ENCODE measurements at regions not wholly inside any gene's neighbourhood (a gene's known extent, or its start where the extent isn't known, plus 50 kb on each side); places are given as distances from the start of the nearest gene placed in this dataset.
A peak's percentile ranks its signal among the peaks of the same experiment; 100 is the strongest.

- no peak for DNase-seq
Measured at GRCh38 chr19:28426110-28426729, 786.7 kb downstream of the UQCRFS1 start.

DNA sequence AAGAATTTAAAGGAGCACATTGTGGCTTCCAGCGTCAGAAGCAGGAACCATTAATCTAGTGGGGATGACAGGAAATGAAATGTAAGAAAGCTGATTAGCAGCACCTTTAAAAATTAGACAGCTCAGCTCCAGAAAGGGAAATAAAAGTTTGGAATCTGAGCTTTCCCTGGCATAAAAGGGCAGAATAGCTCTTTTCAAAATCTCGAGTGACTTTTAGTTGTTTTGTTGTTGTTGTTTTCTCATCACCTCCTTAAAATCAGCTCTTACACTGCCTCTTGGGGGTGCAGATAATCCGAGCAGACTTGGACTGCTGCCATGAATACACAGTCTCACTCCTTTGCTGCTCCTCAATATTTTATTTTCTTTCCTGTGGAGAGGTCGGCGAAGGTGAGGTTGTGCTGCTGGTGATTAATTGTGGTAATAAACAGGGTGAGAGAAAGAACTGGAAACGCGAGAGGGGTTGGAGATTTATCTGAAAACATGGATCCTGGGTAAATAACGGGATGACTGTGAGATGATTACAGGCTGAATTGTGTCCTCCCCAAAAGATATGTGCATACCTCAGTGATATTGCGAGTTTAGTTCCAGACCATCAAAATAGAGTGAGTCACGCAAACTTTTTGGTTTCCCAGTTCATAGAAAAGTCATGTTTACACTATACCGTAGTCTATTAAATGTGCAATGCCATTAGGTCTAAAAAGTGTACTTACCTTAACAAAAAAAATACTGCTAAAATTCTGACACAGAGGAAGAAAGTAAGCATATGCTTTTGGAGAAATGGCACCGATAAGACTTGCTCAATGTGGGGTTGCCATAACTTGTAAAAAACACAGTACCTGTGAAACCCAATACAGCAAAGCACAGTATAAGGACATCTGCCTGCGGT is 787.7 kb downstream of the UQCRFS1 start:
- DNase-seq = no peak

GRCh38 chr19:28424662-28425045 is 788.3 kb downstream of the UQCRFS1 start:
- DNase-seq = no peak

GRCh38 chr19:28424077-28424476 is 788.9 kb downstream of the UQCRFS1 start:
- DNase-seq = no peak

DNA sequence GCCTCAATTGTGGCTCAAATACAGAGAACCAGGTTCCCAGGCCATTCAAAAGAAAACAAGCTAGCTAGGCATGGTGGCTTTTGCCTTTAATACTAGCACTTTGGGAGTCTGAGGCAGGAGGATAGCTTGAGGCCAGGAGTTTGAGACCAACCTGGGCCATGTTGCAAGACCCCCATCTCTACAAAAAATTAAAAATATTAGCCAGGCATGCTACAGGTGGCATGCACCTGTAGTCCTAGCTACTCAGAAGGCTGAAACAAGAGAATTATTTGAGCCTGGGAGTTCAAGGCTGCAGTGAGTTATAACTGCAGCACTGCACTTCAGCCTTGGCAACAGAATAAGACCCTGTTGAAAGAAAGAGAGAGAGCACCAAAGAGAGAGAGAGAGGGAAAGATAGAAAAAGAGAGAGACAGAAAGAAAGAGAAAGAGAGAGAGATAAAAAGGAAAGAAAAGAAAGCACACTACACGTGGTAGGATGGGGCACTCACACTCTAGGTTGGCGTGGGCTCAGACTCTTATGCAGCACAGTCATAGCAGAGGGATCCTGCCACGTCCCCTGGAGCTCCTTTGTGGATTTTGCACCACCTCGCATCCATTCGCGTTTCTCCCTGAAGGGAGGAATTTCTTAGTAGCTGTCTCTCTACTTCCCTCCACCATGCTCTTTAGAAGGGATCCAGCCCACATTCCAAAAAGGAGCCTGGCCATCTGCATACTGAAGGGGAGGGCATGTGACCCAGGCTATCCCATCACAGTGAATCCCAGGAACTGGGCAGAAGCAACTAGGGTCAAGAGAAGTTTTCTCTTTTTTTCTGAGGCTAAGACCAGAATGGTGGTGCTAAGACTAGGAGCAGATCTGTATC is 789.9 kb downstream of the UQCRFS1 start:
- DNase-seq = no peak

GRCh38 chr19:28422046-28422445 is 790.9 kb downstream of the UQCRFS1 start:
- DNase-seq = no peak

DNA sequence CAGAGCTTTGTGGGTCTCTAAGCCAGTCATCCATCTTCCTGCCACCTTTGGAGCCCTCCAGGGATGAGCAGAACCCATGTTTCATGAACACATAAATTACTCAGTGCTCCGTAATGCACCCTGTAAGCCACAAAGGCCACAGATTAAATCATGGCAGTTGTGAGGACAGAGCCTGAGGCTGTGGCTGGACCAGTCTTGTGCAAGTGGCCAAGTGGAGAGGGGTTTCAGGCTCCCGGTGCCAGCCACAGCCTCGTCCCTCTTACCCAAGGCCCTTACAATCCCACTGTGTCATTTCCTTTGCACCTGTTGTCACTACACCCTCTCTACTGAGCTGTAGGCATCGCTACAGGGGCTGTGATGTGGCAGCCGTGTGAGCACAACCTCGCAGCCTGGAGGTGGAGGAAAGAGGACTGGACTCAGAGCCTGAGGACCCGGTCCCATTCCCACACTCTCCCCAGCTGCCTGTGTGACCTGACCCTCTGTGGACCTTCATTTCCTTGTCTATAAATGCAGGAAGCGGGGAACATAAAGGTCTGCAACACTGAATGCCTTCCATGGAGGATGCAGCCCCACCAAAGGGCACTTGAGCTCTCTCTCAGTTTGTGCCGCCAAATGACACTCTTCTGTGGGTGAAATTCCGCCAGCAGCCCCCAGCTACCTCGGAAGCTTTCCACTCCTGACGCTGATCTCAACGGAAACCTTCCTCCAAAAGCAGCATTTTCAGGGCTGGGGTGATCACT is 792.0 kb downstream of the UQCRFS1 start:
- DNase-seq = peak; percentile 95

GRCh38 chr19:28419312-28419711 is 793.6 kb downstream of the UQCRFS1 start:
- DNase-seq = no peak

DNA sequence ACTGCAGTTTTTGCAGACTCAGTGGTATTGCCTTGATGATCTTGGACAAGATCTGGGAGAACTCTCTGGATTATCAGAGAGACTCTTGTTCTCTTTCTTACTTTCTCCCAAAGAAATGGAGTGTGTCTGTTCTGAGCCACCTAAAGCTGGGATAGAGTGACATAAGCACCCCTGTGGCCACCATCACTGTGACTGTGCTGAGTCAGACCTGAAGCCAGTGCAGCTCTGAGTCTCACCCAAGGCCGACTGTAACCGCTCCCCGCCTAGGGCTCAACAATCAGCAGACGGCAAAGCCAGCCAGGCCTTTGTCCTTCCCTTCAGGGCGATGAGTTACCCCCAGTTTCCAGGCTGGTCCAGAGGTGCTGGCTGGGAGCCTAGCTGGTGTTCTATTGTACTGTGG is 795.6 kb downstream of the UQCRFS1 start:
- no peak for DNase-seq

GRCh38 chr19:28416245-28416644 is 796.7 kb downstream of the UQCRFS1 start:
- DNase-seq = no peak

- DNase-seq = peak; percentile 82
Measured at GRCh38 chr19:28414748-28415147, 798.2 kb downstream of the UQCRFS1 start.

- DNase-seq = no peak
Measured at GRCh38 chr19:28409859-28410258, 803.1 kb downstream of the UQCRFS1 start.

DNA sequence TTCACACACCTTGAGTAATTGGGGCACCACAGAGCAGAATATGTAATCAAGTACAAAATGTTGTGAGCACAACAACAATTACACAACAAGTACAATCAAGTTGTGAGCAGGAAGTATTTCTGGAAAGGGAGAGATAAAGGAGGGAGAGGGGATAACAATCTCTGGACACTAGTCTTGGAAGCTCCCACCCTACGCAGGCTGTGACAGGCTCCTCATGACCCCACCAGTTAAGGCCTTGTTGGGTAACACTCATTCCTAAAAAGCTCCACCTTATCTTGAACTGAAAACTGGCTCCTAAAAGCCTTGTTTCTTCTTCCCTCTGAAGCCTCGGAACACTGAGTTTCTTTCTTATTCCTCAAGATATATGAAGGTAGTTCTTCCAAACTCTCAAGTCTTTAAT is 806.0 kb downstream of the UQCRFS1 start:
- no peak for DNase-seq

DNA sequence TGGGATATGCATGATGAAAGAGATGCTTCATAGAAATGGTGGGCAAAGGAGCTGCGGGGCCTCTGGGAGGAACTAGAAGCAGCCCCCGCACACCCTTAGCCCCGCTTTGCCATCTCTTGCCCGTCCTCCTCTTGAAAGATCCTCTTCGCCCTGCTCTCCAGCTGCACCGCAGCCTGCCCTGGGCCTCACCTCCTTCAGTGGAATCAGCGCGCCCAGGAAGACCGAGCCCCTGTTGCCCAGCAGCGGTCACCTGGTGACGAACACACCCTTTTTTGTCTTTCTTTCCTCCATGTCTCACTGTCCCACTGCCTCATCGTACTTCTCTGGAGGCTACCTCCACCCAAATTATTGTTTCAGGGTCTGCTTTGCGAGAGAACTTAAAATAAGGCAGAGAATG is 807.6 kb downstream of the UQCRFS1 start:
- DNase-seq = no peak

DNA sequence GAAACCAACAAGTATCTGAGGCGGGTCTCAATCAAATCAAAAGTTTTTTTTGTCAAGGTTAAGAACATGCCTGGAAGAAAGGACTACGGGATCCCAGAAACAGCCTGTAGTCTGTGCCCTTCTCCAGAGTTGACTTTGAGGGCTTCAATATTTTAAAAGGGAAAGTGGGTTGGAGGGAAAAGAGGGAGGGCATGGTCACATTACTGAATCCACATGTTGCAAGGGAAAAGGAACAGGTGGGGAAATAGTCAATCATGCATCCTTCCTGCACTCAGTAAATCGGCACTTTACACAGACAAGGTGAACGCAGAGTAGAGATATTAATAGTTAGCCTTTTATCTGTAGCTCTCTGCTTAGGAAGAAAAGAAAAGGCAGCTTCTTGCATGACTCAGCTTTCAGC is 808.5 kb downstream of the UQCRFS1 start:
- no peak for DNase-seq

GRCh38 chr19:28403690-28404089 is 809.3 kb downstream of the UQCRFS1 start:
- DNase-seq = peak; percentile 50

- DNase-seq = no peak
Measured at GRCh38 chr19:28402701-28403290, 810.2 kb downstream of the UQCRFS1 start.

DNA sequence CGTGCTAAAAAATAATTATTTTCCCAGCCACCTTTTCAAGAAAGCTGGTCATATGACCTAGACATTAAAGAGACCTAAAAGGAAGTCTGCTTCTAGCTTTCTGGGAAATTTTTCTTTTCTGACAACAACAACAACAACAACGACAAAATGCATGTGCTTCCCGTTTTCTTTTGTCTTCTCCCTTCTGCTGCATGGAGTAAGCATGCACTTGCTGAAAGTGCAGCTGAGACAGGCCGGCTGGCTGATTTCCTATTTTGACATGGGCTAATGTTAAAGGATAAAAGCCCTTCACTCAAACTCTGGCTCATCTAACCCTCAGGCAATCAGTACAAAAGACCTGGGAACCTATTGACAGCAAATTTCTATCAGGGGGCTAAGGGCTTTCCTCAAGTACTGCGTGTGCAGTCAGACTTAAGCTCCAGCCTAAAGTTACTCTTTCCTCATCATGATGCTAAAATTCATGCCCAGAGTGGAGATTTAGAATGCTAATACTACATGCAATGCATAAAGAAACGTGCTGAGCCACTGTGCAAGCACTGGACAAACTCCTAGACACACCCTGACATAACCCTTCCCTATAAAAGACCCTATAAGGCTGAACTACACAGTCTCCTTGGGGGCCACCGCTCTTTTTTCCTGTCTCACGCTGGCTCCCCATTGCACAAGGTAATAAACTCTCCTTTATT is 811.1 kb downstream of the UQCRFS1 start:
- DNase-seq = no peak

- no peak for DNase-seq
Measured at GRCh38 chr19:28400953-28401671, 811.8 kb downstream of the UQCRFS1 start.

DNA sequence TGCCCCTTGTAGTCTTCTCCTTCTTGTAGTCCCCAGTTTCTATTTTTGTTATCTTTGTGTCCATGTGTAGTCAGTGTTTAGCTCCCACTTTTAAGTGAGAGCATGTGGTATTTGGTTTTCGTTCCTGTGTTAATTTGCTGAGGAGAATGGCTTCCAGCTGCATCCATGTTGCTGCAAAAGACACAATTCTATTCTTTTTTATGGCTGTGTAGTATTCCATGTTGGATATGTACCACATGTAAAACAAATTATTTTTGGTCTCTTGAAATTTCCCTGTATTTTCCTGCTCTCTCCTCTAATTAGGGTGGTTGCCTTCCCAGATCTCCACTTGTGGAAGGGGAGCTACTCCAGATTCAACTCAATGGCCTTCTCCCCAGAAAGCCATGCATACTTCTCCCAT is 813.8 kb downstream of the UQCRFS1 start:
- no peak for DNase-seq

DNA sequence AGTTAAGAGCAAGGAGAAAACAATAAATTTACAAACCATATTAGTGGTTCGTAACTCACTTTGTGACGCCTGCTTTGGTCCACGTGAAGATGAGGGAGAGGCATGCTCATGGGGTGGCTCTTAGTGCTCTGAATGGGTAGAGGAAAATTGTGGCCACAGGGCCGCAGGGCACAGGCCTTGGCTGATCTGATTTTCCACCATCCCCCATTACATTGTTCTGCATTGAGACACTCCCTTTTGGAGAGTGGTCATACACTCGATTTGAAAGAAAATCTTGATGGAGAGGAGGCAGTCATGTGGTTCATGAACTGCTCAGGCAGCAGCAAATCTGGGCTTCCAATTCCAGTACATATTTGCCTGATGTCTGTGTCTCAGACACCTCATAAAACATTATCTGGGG is 815.2 kb downstream of the UQCRFS1 start:
- DNase-seq = no peak

All from MV-4-11 (cell line).